Inflammatory macrophage treated with lipopolysaccharide for 4 hours (primary cell): ENCODE measurements at regions not wholly inside any gene's neighbourhood (a gene's known extent, or its start where the extent isn't known, plus 50 kb on each side); places are given as distances from the start of the nearest gene placed in this dataset.
"Not testable (repeated sequence)": the region's sequence is repeated elsewhere in the genome, so short reads cannot be mapped to it uniquely, and the experiment has no call there.

Source experiments
- DNase-seq: peaks from one replicate; pipeline ENCODE4 v3.0.0-alpha.2; 2020

GRCh38 chr9:88596376-88596775 lies 61.4 kb downstream of the NXNL2 start:
- DNase-seq, result no peak

GRCh38 chr9:88604836-88605511 lies 70.0 kb downstream of the NXNL2 start:
- DNase-seq, result no peak

GRCh38 chr9:88605512-88606362 lies 70.8 kb downstream of the NXNL2 start:
- no peak for DNase-seq

DNA sequence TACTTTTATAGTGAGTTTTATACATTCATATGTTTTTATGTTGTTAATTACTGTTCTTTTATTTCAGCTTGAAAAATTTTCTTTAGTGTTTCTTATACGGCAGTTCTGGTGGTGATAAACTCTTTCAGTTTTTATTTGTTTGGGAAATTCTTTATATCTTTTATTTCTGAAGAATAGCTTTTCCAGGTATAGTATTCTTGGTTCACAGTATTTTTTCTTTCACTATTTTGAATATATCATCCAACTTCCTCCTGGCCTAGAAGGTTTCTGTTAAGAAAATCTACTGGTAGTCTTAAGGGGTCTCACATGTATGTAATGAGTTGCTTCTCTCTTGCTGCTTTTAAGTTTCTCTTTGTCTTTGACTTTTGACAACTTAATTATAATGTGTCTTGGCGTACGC lies 79.4 kb downstream of the NXNL2 start:
- DNase-seq, result no peak

GRCh38 chr9:88623698-88624097 lies 88.7 kb downstream of the NXNL2 start:
- no peak for DNase-seq

- no peak for DNase-seq
Measured at GRCh38 chr9:88628114-88628513, 93.1 kb downstream of the NXNL2 start.

DNA sequence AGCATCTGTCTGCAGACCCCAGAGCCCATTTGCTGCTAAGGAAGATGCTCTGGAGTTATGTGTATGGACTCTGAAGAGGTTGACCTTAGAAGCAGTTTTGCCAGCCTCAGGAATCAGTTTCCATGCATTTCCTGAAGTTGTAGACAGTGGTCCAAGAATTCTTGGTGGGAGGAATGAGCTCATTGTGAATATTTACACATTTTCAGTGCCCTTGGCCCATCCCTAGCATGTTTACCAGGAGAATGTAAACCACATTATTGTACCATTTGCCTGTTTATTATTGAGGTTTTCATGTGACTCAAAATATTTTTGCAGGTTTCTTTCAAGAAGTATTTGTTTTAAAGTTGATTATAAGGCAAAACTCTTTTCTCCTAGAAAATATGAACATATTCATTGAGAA lies 93.8 kb downstream of the NXNL2 start:
- no peak for DNase-seq

DNA sequence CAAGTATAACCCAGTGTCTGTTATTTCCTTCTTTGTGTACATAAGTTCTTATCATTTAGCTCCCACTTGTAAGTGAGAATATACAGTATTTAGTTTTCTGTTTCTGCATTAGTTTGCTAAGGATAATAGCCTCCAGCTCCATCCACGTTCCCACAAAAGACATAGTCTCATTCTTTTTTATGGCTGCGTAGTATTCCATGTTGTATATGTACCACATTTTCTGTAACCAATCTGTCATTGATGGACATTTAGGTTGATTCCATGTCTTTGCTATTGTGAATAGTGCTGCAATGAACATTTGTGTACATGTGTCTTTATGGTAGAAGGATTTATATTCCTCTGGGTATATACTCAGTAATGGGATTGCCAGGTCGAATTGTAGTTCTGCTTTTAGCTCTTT lies 95.6 kb downstream of the NXNL2 start:
- not testable (repeated sequence) for DNase-seq

- no peak for DNase-seq
Measured at GRCh38 chr9:88635151-88635550, 100.2 kb downstream of the NXNL2 start.

GRCh38 chr9:88641456-88642240 lies 106.7 kb downstream of the NXNL2 start:
- DNase-seq, result no peak

DNA sequence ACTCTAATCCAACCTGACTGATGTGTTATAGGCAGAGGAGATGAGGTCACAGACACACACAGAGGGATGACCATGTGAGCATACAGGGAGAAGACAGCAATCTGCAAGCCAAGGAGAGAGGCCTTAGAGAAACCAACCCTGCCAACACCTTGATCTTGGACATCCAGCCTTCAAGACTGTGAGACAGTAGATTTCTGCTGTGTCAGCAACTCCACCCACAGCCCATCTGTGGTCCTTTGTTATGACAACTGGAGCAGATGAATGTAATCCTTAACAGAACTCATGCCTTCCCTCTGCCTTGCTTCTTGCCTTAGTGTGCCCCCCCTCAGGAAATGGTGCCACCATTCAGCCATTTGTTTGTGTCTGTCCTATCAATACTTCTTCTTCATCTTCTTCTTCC lies 107.4 kb downstream of the NXNL2 start:
- DNase-seq, result no peak

- DNase-seq, result no peak
Measured at GRCh38 chr9:88643931-88644330, 109.0 kb downstream of the NXNL2 start.

DNA sequence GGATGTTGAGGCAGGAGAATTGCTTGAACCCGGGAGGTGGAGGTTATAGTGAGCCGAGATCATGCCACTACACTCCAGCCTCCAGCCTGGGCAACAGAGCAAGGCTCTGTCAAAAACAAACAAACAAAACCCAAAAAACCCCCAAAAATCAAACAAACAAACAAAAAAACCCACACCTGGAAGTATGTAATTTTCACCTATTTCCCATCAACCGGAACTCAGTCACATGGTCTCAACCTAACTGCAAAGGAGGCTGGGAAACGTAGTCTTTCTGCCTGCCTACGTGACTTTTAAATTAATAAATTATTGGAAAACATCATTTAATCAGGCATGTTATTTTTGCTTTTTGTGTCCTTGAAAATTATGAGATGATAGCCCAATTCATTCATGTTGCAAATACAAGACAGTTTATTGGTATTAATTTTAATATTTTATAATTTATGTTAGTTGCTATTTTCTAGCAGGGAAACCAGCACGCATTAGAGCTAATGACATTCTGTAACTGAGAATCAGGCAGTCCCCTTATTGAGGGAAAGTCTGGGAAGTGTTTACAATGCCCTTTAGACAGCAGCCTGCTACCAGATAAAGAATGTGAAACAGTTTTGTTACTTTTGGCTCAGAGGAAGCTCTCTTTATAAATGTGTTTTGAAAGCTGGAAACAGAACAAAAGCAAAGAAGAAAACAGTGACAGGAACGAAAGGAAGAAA lies 110.3 kb downstream of the NXNL2 start:
- no peak for DNase-seq

DNA sequence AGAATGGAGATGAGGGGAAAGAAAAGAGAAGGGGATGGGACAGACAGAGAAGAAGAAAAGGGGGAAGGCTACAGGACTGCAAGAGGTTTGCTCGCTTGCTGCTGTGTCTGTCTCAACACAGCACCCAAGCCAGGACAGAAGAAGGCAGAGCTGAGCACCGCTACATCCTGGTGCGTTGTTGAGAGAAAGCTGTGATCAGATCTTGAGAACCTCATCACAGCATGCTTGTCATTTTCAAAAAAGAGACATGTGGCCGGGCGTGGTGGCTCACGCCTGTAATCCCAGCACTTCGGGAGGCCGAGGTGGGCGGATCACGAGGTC lies 110.9 kb downstream of the NXNL2 start:
- no peak for DNase-seq

- no peak for DNase-seq
Measured at GRCh38 chr9:88646539-88647300, 111.7 kb downstream of the NXNL2 start.

- DNase-seq, result peak; percentile 75
Measured at GRCh38 chr9:88651682-88652633, 117.0 kb downstream of the NXNL2 start.

- no peak for DNase-seq
Measured at GRCh38 chr9:88652876-88653275, 117.9 kb downstream of the NXNL2 start.

DNA sequence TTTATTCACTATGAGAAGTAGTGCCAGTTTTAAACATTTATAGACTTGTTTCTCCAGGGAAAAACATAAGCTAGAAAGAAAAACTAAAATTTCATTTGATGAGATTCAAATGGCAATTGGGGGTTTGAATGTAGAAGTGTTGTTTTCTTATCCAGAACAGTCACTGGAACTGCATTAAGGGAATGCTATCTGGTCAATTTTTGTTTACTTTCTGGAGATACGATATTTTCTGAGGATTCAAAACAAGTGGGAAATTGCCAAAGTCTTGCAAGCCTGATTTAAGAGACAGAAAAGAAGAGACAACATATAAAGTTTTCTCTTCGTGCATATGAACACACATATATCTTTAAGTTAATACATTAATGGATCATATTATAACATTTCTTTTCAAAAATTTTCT lies 118.4 kb downstream of the NXNL2 start:
- DNase-seq, result no peak

GRCh38 chr9:88653911-88654310 lies 118.9 kb downstream of the NXNL2 start:
- DNase-seq, result no peak

- no peak for DNase-seq
Measured at GRCh38 chr9:88657893-88658292, 122.9 kb downstream of the NXNL2 start.

GRCh38 chr9:88658311-88658822 lies 123.4 kb downstream of the NXNL2 start:
- DNase-seq, result no peak
